ENCODE measurements at regions not wholly inside any gene's neighbourhood (a gene's known extent, or its start where the extent isn't known, plus 50 kb on each side); places are given as distances from the start of the nearest gene placed in this dataset.

- no peak overlapping the region for H3K27ac Mint-ChIP-seq
- no peak for DNase-seq
Measured at GRCh38 chr6:164286011-164286410, 871.5 kb downstream of the QKI start.

More at GRCh38 chr6:164286011-164286410, 871.5 kb downstream of the QKI start:
- no peaks in the 10 kb centered on the region for H3K27me3 Mint-ChIP-seq (ENCODE audit: low read depth)
- Histone ChIP-seq H3K23me2 (ENCODE audit: insufficient read length, low read depth, low read length, poor library complexity, severe bottlenecking) (no peaks in the 10 kb centered on the region), H2BK120ac (ENCODE audit: low read depth, low read length, poor library complexity, severe bottlenecking) (no peak overlapping the region), H4K91ac (ENCODE audit: insufficient read length, low read depth, low read length) (no peak overlapping the region), H3K79me2 (ENCODE audit: insufficient read depth, low read length) (no peaks in the 10 kb centered on the region), H2BK12ac (ENCODE audit: insufficient read length, low read depth, low read length) (no peak overlapping the region), H3K4me1 (ENCODE audit: insufficient read depth, low read length) (no peaks in the 10 kb centered on the region), H3K27ac (ENCODE audit: insufficient read length, low read depth, low read length) (no peak overlapping the region), H2AK5ac (ENCODE audit: insufficient read length, low read length) (no peak overlapping the region), H3K27me3 (ENCODE audit: insufficient read depth, low read length) (no peaks in the 10 kb centered on the region), H3T11ph (ENCODE audit: low read length) (no peak overlapping the region), H3K18ac (ENCODE audit: insufficient read length, low read depth, low read length) (no peak overlapping the region), H3K23ac (ENCODE audit: insufficient read length, low read depth, low read length) (no peak overlapping the region), H3K4me2 (ENCODE audit: insufficient read depth, insufficient read length, low read length) (no peak overlapping the region), H2BK5ac (ENCODE audit: insufficient read length, low read length) (no peak overlapping the region), H3K9me3 (ENCODE audit: control insufficient read depth, low read depth, low read length) (no peaks in the 10 kb centered on the region), H3K4ac (ENCODE audit: low read depth, low read length) (no peak overlapping the region), H3K14ac (ENCODE audit: insufficient read depth, low read length) (no peak overlapping the region), H2BK15ac (ENCODE audit: low read depth, low read length) (no peak overlapping the region), H2AFZ (ENCODE audit: low read length) (no peak overlapping the region), H4K20me1 (ENCODE audit: control insufficient read depth, insufficient read depth, insufficient read length) (no peaks in the 10 kb centered on the region), H4K5ac (ENCODE audit: insufficient read length, low read depth, low read length) (no peak overlapping the region), H4K8ac (replicated peaks; ENCODE audit: insufficient read length, low read depth, low read length) (no peak overlapping the region), H3K79me1 (ENCODE audit: insufficient read depth, low read depth, low read length, poor library complexity, severe bottlenecking) (no peaks in the 10 kb centered on the region), H2BK20ac (ENCODE audit: low read depth, low read length, poor library complexity, severe bottlenecking) (no peak overlapping the region), H3K56ac (ENCODE audit: insufficient read length, low read depth, low read length) (no peak overlapping the region), H3K9ac (ENCODE audit: extremely low read depth, insufficient read length, low read length) (no peak overlapping the region)
- H3K4me3 Mint-ChIP-seq: no peak overlapping the region
- WGBS (ENCODE audit: extremely low coverage, insufficient read length, low lambda C conversion rate): no CpG with 5 or more reads among the region's 3 CpGs
- peaks cover 0 to 3% of the 10 kb centered on the region in 2 experiments; a peak in 3 of 5 replicates for H3K9me3 Mint-ChIP-seq
- TF ChIP-seq, protein P1, sequence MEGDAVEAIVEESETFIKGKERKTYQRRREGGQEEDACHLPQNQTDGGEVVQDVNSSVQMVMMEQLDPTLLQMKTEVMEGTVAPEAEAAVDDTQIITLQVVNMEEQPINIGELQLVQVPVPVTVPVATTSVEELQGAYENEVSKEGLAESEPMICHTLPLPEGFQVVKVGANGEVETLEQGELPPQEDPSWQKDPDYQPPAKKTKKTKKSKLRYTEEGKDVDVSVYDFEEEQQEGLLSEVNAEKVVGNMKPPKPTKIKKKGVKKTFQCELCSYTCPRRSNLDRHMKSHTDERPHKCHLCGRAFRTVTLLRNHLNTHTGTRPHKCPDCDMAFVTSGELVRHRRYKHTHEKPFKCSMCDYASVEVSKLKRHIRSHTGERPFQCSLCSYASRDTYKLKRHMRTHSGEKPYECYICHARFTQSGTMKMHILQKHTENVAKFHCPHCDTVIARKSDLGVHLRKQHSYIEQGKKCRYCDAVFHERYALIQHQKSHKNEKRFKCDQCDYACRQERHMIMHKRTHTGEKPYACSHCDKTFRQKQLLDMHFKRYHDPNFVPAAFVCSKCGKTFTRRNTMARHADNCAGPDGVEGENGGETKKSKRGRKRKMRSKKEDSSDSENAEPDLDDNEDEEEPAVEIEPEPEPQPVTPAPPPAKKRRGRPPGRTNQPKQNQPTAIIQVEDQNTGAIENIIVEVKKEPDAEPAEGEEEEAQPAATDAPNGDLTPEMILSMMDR (conservative IDR thresholded peaks at IDR 0.05): no peak
- no peaks in the 10 kb centered on the region for H3K4me1 Mint-ChIP-seq
- peaks cover 0 to 13% (median 0%) of the 10 kb centered on the region in 3 experiments; a peak in 2 of 7 replicates for H3K36me3 Mint-ChIP-seq (ENCODE audit: insufficient read depth in 1 of 3, low read depth in 3 of 3)

Measured in H9 (cell line).